ENCODE measurements at regions not wholly inside any gene's neighbourhood (a gene's known extent, or its start where the extent isn't known, plus 50 kb on each side); places are given as distances from the start of the nearest gene placed in this dataset.
A peak's percentile ranks its signal among the peaks of the same experiment; 100 is the strongest.

GRCh38 chr1:81510701-81511100 lies 290.0 kb upstream of the ADGRL2 start:
- Mint-ChIP-seq H3K36me3 (ENCODE audit: low read depth) (no peaks in the 10 kb centered on the region), H3K4me3 (no peak overlapping the region), H3K4me1 (peaks cover 48% of the 10 kb centered on the region), H3K27me3 (ENCODE audit: insufficient read depth) (no peaks in the 10 kb centered on the region), H3K9me3 (peaks cover under 1% of the 10 kb centered on the region), H3K27ac (no peak overlapping the region)
- DNase-seq = no peak
- peaks cover 14% of the 10 kb centered on the region for H3K4me1 ChIP-seq (ENCODE audit: control insufficient read depth, insufficient read depth, low read length)
- 100% methylated on average over 3 of the region's 3 CpGs; no CpG with 5 or more reads in 1 of the 2 experiments for WGBS, 2 experiments (ENCODE audit: insufficient coverage in 1 of 2, insufficient read length in 1 of 2)
- no peak overlapping the region for H3K4me3 ChIP-seq (ENCODE audit: low read length)
- no peak overlapping the region for H3K27ac ChIP-seq (ENCODE audit: low read depth, low read length)
- peaks cover 6% of the 10 kb centered on the region for H3K27me3 ChIP-seq (ENCODE audit: control insufficient read depth, insufficient read depth, low read length, poor library complexity, severe bottlenecking)
- H3K36me3 ChIP-seq (ENCODE audit: control insufficient read depth, insufficient read depth, low read length) = no peaks in the 10 kb centered on the region
- H3K9me3 ChIP-seq (ENCODE audit: control insufficient read depth, low read length) = no peaks in the 10 kb centered on the region
- no peak overlapping the region for H3K9ac ChIP-seq (ENCODE audit: extremely low read depth, low read length, poor library complexity, severe bottlenecking)
- no peak for TF ChIP-seq CTCF (conservative IDR thresholded peaks at IDR 0.05)

GRCh38 chr1:81509594-81509993 lies 291.1 kb upstream of the ADGRL2 start:
- Mint-ChIP-seq H3K9me3 (peaks cover 1% of the 10 kb centered on the region), H3K4me3 (no peak overlapping the region), H3K36me3 (ENCODE audit: low read depth) (no peaks in the 10 kb centered on the region), H3K27ac (no peak overlapping the region), H3K4me1 (peaks cover 42% of the 10 kb centered on the region), H3K27me3 (ENCODE audit: insufficient read depth) (no peaks in the 10 kb centered on the region)
- TF ChIP-seq CTCF (conservative IDR thresholded peaks at IDR 0.05) = no peak
- Histone ChIP-seq H3K9ac (ENCODE audit: extremely low read depth, low read length, poor library complexity, severe bottlenecking) (no peak overlapping the region), H3K9me3 (ENCODE audit: control insufficient read depth, low read length) (no peaks in the 10 kb centered on the region), H3K27ac (ENCODE audit: low read depth, low read length) (peak overlapping the region; percentile 12), H3K36me3 (ENCODE audit: control insufficient read depth, insufficient read depth, low read length) (no peaks in the 10 kb centered on the region), H3K4me1 (ENCODE audit: control insufficient read depth, insufficient read depth, low read length) (peaks cover 14% of the 10 kb centered on the region), H3K27me3 (ENCODE audit: control insufficient read depth, insufficient read depth, low read length, poor library complexity, severe bottlenecking) (peaks cover 6% of the 10 kb centered on the region), H3K4me3 (ENCODE audit: low read length) (no peak overlapping the region)
- WGBS, 2 experiments (ENCODE audit: insufficient coverage in 1 of 2, insufficient read length in 1 of 2) = 88 to 100% methylated on average over 1 to 5 of the region's 5 CpGs
- peak; percentile 57 for DNase-seq

- no peaks in the 10 kb centered on the region for H3K9me3 ChIP-seq (ENCODE audit: control insufficient read depth, low read length)
- peaks cover 15% of the 10 kb centered on the region for H3K27me3 Mint-ChIP-seq (ENCODE audit: insufficient read depth)
- no peak overlapping the region for H3K4me3 ChIP-seq (ENCODE audit: low read length)
- WGBS, 2 experiments (ENCODE audit: insufficient coverage in 1 of 2, insufficient read length in 1 of 2) = 86 to 92% methylated on average over 1 of the region's 1 CpG
- no peak for TF ChIP-seq CTCF (conservative IDR thresholded peaks at IDR 0.05)
- no peak overlapping the region for H3K9ac ChIP-seq (ENCODE audit: extremely low read depth, low read length, poor library complexity, severe bottlenecking)
- no peaks in the 10 kb centered on the region for H3K36me3 Mint-ChIP-seq (ENCODE audit: low read depth)
- H3K36me3 ChIP-seq (ENCODE audit: control insufficient read depth, insufficient read depth, low read length) = no peaks in the 10 kb centered on the region
- H3K4me1 Mint-ChIP-seq = peaks cover 19% of the 10 kb centered on the region
- H3K27ac ChIP-seq (ENCODE audit: low read depth, low read length) = no peak overlapping the region
- H3K4me3 Mint-ChIP-seq = no peak overlapping the region
- no peak for DNase-seq
- peaks cover 1% of the 10 kb centered on the region for H3K9me3 Mint-ChIP-seq
- peaks cover 6% of the 10 kb centered on the region for H3K27me3 ChIP-seq (ENCODE audit: control insufficient read depth, insufficient read depth, low read length, poor library complexity, severe bottlenecking)
- no peak overlapping the region for H3K27ac Mint-ChIP-seq
- H3K4me1 ChIP-seq (ENCODE audit: control insufficient read depth, insufficient read depth, low read length) = peaks cover 2% of the 10 kb centered on the region
These were observed 294.0 kb upstream of the ADGRL2 start for GRCh38 chr1:81506699-81507098.

All from endodermal cell (in vitro differentiated cells).